Upper lobe of left lung (tissue), 4 donors: ENCODE measurements at regions not wholly inside any gene's neighbourhood (a gene's known extent, or its start where the extent isn't known, plus 50 kb on each side); places are given as distances from the start of the nearest gene placed in this dataset.
"Not testable (repeated sequence)": the region's sequence is repeated elsewhere in the genome, so short reads cannot be mapped to it uniquely, and the experiment has no call there.

Experiments
- EP300 ChIP-seq, 4 donors: sonication (generic); formaldehyde crosslinking; IDR thresholded peaks; one replicate each; pipeline ENCODE4 v1.5.1; 2017; ENCODE audit warnings: antibody characterized with exemption in 4 of 4, control low read depth in 2 of 4
- POLR2A ChIP-seq, 4 donors: fragments of 450-650 bp; IDR thresholded peaks; one replicate each; pipeline ENCODE4 v1.5.1; 2016 to 2017; ENCODE audit warnings: antibody characterized with exemption in 4 of 4, mild to moderate bottlenecking in 2 of 4
- POLR2AphosphoS5 ChIP-seq, 2 donors: sonication (generic); formaldehyde crosslinking; IDR thresholded peaks; one replicate each; pipeline ENCODE4 v1.5.1; 2017; ENCODE audit warnings: antibody characterized with exemption in 2 of 2
- TF ChIP-seq, protein P1 (sequence below), 6 experiments: fragments of 450-650 bp in 4 of 6; fragments of 200-600 bp in 2 of 6; sonication (generic) in 2 of 6; IDR thresholded peaks; one replicate each; pipeline ENCODE4 v1.5.1; 2016 to 2019; ENCODE audit warnings: antibody characterized with exemption in 6 of 6

DNA sequence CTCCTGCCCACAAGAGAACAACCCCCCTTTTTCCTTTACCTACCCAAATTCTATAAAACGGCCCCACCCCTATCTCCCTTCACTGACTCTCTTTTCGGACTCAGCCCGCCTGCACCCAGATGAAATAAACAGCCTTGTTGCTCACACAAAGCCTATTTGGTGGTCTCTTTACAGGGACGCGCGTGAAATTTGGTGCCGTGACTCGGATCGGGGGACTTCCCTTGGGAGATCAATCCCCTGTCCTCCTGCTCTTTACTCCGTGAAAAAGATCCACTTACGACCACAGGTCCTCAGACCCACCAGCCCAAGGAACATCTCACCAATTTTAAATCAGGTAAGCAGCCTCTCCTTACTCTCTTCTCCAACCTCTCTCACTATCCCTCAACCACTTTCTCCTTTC, 209.8 kb downstream of the PCDH20 start:
- not testable (repeated sequence) for TF ChIP-seq POLR2A, POLR2AphosphoS5, EP300 (IDR thresholded peaks at IDR 0.05)
- TF ChIP-seq, protein P1, sequence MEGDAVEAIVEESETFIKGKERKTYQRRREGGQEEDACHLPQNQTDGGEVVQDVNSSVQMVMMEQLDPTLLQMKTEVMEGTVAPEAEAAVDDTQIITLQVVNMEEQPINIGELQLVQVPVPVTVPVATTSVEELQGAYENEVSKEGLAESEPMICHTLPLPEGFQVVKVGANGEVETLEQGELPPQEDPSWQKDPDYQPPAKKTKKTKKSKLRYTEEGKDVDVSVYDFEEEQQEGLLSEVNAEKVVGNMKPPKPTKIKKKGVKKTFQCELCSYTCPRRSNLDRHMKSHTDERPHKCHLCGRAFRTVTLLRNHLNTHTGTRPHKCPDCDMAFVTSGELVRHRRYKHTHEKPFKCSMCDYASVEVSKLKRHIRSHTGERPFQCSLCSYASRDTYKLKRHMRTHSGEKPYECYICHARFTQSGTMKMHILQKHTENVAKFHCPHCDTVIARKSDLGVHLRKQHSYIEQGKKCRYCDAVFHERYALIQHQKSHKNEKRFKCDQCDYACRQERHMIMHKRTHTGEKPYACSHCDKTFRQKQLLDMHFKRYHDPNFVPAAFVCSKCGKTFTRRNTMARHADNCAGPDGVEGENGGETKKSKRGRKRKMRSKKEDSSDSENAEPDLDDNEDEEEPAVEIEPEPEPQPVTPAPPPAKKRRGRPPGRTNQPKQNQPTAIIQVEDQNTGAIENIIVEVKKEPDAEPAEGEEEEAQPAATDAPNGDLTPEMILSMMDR (IDR thresholded peaks at IDR 0.05) = not testable (repeated sequence)
